H1 (cell line): ENCODE measurements at regions not wholly inside any gene's neighbourhood (a gene's known extent, or its start where the extent isn't known, plus 50 kb on each side); places are given as distances from the start of the nearest gene placed in this dataset.

Source experiments
- CTCF ChIA-PET: fragments of 300-600 bp; sonication (Branson Sonifier 250); formaldehyde crosslinking; loops from one replicate; lab custom pipeline; 2021; ENCODE audit not compliant: partially characterized antibody; lab: Charles Lee
- POLR2A ChIA-PET: fragments of 300-600 bp; sonication (Branson Sonifier 250); formaldehyde crosslinking; loops from one replicate; lab custom pipeline; 2021; ENCODE audit warnings: inconsistent platforms; ENCODE audit not compliant: partially characterized antibody; lab: Charles Lee
- DNase-seq, 2 experiments: peaks; one replicate each; pipeline versions ENCODE4 v3.0.0 to v3.0.0-alpha.2; 2010 to 2022; ENCODE audit warnings: low spot score in 2 of 2, low read depth in 1 of 2, mixed read lengths in 1 of 2
- FAIRE-seq: peaks from 2 replicates; lab custom pipeline; 2011; peaks lifted over from hg19 to GRCh38; lab: Jason Lieb, UNC
- H2AFZ ChIP-seq: 2 replicates; pipeline ENCODE4 v1.8.1; 2012; ENCODE audit warnings: low read length, inconsistent platforms
- H2AK5ac ChIP-seq: 2 replicates; pipeline ENCODE4 v1.6.1; 2013; ENCODE audit warnings: low read depth, low read length
- H2BK120ac ChIP-seq: replicated peaks from 2 replicates; pipeline ENCODE3; 2013; ENCODE audit warnings: low read depth, low read length, inconsistent platforms
- H2BK12ac ChIP-seq: 2 replicates; pipeline ENCODE4 v1.6.1; 2013; ENCODE audit warnings: low read depth, low read length
- H2BK15ac ChIP-seq: 2 replicates; pipeline ENCODE4 v1.6.1; 2013; ENCODE audit warnings: low read length
- H2BK20ac ChIP-seq: 2 replicates; pipeline ENCODE4 v1.6.1; 2013; ENCODE audit warnings: low read length
- H2BK5ac ChIP-seq: 2 replicates; pipeline ENCODE4 v1.6.1; 2013; ENCODE audit warnings: low read depth, low read length
- H3K14ac ChIP-seq: 2 replicates; pipeline ENCODE4 v1.6.1; 2013; ENCODE audit warnings: inconsistent platforms; ENCODE audit not compliant: insufficient read length
- H3K18ac ChIP-seq: 2 replicates; pipeline ENCODE4 v1.6.1; 2013; ENCODE audit warnings: low read length; ENCODE audit errors: extremely low read depth
- H3K23ac ChIP-seq: 2 replicates; pipeline ENCODE4 v1.6.1; 2013; ENCODE audit warnings: inconsistent platforms; ENCODE audit not compliant: insufficient read length
- H3K23me2 ChIP-seq: 2 replicates; pipeline ENCODE4 v1.6.1; 2013; ENCODE audit warnings: low read depth, low read length
- H3K27ac ChIP-seq: 2 replicates; pipeline ENCODE4 v1.6.1; 2011; ENCODE audit warnings: low read depth, low read length, inconsistent platforms
- H3K27me3 ChIP-seq, 4 experiments: replicated peaks in 1 of 4; 1 replicate in 1 of 4; 2 replicates in 3 of 4; pipeline versions ENCODE4 v1.6.1 to v1.8.1; 2011 to 2013; ENCODE audit warnings: low read length in 3 of 4, mild to moderate bottlenecking in 3 of 4, inconsistent platforms in 2 of 4, mixed read lengths in 2 of 4, moderate library complexity in 1 of 4; ENCODE audit not compliant: control insufficient read depth in 3 of 4, insufficient read depth in 3 of 4; ENCODE audit errors: extremely low read depth in 1 of 4
- H3K36me3 ChIP-seq, 4 experiments: 2 replicates each; pipeline versions ENCODE4 v1.6.1 to v1.8.1; 2011 to 2013; ENCODE audit warnings: mild to moderate bottlenecking in 4 of 4, low read length in 3 of 4, moderate library complexity in 2 of 4, control low read depth in 1 of 4, inconsistent platforms in 1 of 4; ENCODE audit not compliant: insufficient read depth in 4 of 4, control insufficient read depth in 2 of 4
- H3K4ac ChIP-seq: replicated peaks from 2 replicates; pipeline ENCODE3; 2013; ENCODE audit warnings: low read length, low read depth, mixed read lengths, inconsistent platforms; ENCODE audit not compliant: insufficient read length
- H3K4me1 ChIP-seq, 4 experiments: replicated peaks in 1 of 4; 1 replicate in 1 of 4; 2 replicates in 3 of 4; pipeline versions ENCODE4 v1.6.1 to v1.8.1; 2011 to 2013; ENCODE audit warnings: low read length in 3 of 4, inconsistent platforms in 2 of 4, mixed read lengths in 1 of 4; ENCODE audit not compliant: insufficient read depth in 4 of 4, control insufficient read depth in 3 of 4
- H3K4me2 ChIP-seq, 2 experiments: 2 replicates each; pipeline versions ENCODE4 v1.6.1 to v1.8.1; 2011 to 2013; ENCODE audit warnings: low read depth in 2 of 2, low read length in 2 of 2, control low read depth in 1 of 2, inconsistent platforms in 1 of 2, mild to moderate bottlenecking in 1 of 2; ENCODE audit not compliant: insufficient read depth in 1 of 2
- H3K4me3 ChIP-seq, 4 experiments: fragments of 200-600, 300-600 bp in 1 of 4; sonication (generic), shearing (Covaris generic), sonication (Bioruptor Twin) in 1 of 4; 2 replicates each; pipeline versions ENCODE4 v1.5.1 to v1.8.1; 2011 to 2016; ENCODE audit warnings: low read length in 4 of 4, low read depth in 3 of 4, control low read depth in 2 of 4, inconsistent platforms in 2 of 4, mild to moderate bottlenecking in 2 of 4, mixed read lengths in 1 of 4, moderate library complexity in 1 of 4; ENCODE audit not compliant: insufficient read depth in 2 of 4; ENCODE audit errors: extremely low read depth in 1 of 4
- H3K56ac ChIP-seq: replicated peaks from 2 replicates; pipeline ENCODE3; 2013; ENCODE audit warnings: low read depth, mild to moderate bottlenecking, mixed read lengths, low read length, inconsistent platforms; ENCODE audit not compliant: insufficient read length
- H3K79me1 ChIP-seq: 2 replicates; pipeline ENCODE4 v1.6.1; 2013; ENCODE audit warnings: low read depth, low read length, control low read depth
- H3K79me2 ChIP-seq, 2 experiments: 2 replicates each; pipeline versions ENCODE4 v1.6.1 to v1.8.1; 2012 to 2013; ENCODE audit warnings: low read length in 2 of 2, mild to moderate bottlenecking in 2 of 2, inconsistent platforms in 1 of 2; ENCODE audit not compliant: insufficient read depth in 2 of 2, control insufficient read depth in 1 of 2
- H3K9ac ChIP-seq, 4 experiments: replicated peaks in 1 of 4; 1 replicate in 1 of 4; 2 replicates in 3 of 4; pipeline versions ENCODE4 v1.6.1 to v1.8.1; 2011 to 2013; ENCODE audit warnings: low read depth in 3 of 4, low read length in 3 of 4, control low read depth in 2 of 4, mild to moderate bottlenecking in 2 of 4, moderate library complexity in 2 of 4, inconsistent platforms in 1 of 4; ENCODE audit errors: extremely low read depth in 1 of 4
- H3K9me3 ChIP-seq, 2 experiments: 2 replicates each; pipeline versions ENCODE4 v1.6.1 to v1.8.1; 2012 to 2013; ENCODE audit warnings: mild to moderate bottlenecking in 2 of 2, moderate library complexity in 2 of 2, control low read depth in 1 of 2, inconsistent platforms in 1 of 2, low read depth in 1 of 2, low read length in 1 of 2, mixed read lengths in 1 of 2; ENCODE audit not compliant: insufficient read depth in 2 of 2
- H4K20me1 ChIP-seq, 2 experiments: replicated peaks in 1 of 2; 2 replicates each; pipeline versions ENCODE3 to v1.8.1; 2011 to 2013; ENCODE audit warnings: inconsistent platforms in 2 of 2, low read length in 2 of 2, mild to moderate bottlenecking in 1 of 2; ENCODE audit not compliant: insufficient read depth in 2 of 2, control insufficient read depth in 1 of 2
- H4K5ac ChIP-seq: 2 replicates; pipeline ENCODE4 v1.6.1; 2013; ENCODE audit warnings: low read length, low read depth, mixed read lengths, inconsistent platforms; ENCODE audit not compliant: insufficient read length
- H4K8ac ChIP-seq: 2 replicates; pipeline ENCODE4 v1.8.0; 2013; ENCODE audit warnings: mild to moderate bottlenecking, moderate library complexity, low read length, inconsistent platforms; ENCODE audit not compliant: insufficient read depth; ENCODE audit errors: extremely low read depth
- H4K91ac ChIP-seq: replicated peaks from 2 replicates; pipeline ENCODE3; 2013; ENCODE audit warnings: low read length, mixed read lengths, inconsistent platforms; ENCODE audit not compliant: insufficient read length
- BRCA1 ChIP-seq: IDR thresholded peaks from 2 replicates; pipeline ENCODE4 v1.6.1; 2012; ENCODE audit warnings: low read depth, low read length, improper control_type of control experiment
- CTCF ChIP-seq, 3 experiments: IDR thresholded peaks; 1 replicate in 2 of 3; 2 replicates in 1 of 3; pipeline versions ENCODE4 v1.5.1 to v1.6.1; 2011; ENCODE audit warnings: low read length in 3 of 3, mild to moderate bottlenecking in 3 of 3, inconsistent platforms in 2 of 3, low read depth in 1 of 3, moderate library complexity in 1 of 3; ENCODE audit not compliant: insufficient read depth in 1 of 3; ENCODE audit errors: control extremely low read depth in 1 of 3
- E2F6 ChIP-seq: IDR thresholded peaks from 2 replicates; pipeline ENCODE4 v1.6.1; 2012; ENCODE audit warnings: inconsistent platforms
- EGR1 ChIP-seq: IDR thresholded peaks from 2 replicates; pipeline ENCODE4 v1.6.1; 2011; ENCODE audit warnings: low read depth, low read length, borderline replicate concordance
- EZH2 ChIP-seq: fragments of 200-600 bp; sonication (generic); IDR thresholded peaks from 2 replicates; pipeline ENCODE4 v1.7.1; 2012; ENCODE audit warnings: low read depth, mild to moderate bottlenecking, moderate library complexity, low read length, inconsistent platforms; ENCODE audit not compliant: severe bottlenecking
- GTF2F1 ChIP-seq: IDR thresholded peaks from 2 replicates; pipeline ENCODE4 v1.6.1; 2012; ENCODE audit warnings: low read depth, low read length, improper control_type of control experiment, borderline replicate concordance
- NRF1 ChIP-seq: IDR thresholded peaks from 2 replicates; pipeline ENCODE4 v1.6.1; 2011; ENCODE audit warnings: mild to moderate bottlenecking, low read depth, low read length, improper control_type of control experiment
- POU5F1 ChIP-seq: IDR thresholded peaks from 2 replicates; pipeline ENCODE4 v1.6.1; 2011; ENCODE audit warnings: low read depth, mild to moderate bottlenecking, low read length, moderate library complexity
- RAD21 ChIP-seq, 2 experiments: IDR thresholded peaks in 1 of 2; conservative IDR thresholded peaks in 1 of 2; 2 replicates each; pipeline ENCODE4 v1.6.1; 2011; ENCODE audit warnings: low read depth in 2 of 2, low read length in 2 of 2, improper control_type of control experiment in 1 of 2, inconsistent platforms in 1 of 2, mild to moderate bottlenecking in 1 of 2, moderate library complexity in 1 of 2
- SRF ChIP-seq: IDR thresholded peaks from 2 replicates; pipeline ENCODE4 v1.6.1; 2011; ENCODE audit warnings: mild to moderate bottlenecking, low read depth, low read length, moderate library complexity
- SUZ12 ChIP-seq: fragments of 200-600 bp; sonication (generic); IDR thresholded peaks from 2 replicates; pipeline ENCODE4 v1.6.1; 2012; ENCODE audit warnings: mild to moderate bottlenecking, inconsistent platforms, low read length, moderate library complexity, mixed read lengths
- WGBS, 2 experiments: shearing (Covaris generic) in 1 of 2; methylation state at CpG; one replicate each; pipeline versions ENCODE4 v1.1.6 to v1.1.7; 2013 to 2015; ENCODE audit warnings: low lambda C conversion rate in 2 of 2, mixed read lengths in 2 of 2, inconsistent platforms in 1 of 2, low coverage in 1 of 2, missing lambda C conversion rate in 1 of 2; ENCODE audit not compliant: insufficient replicate concordance in 2 of 2, insufficient coverage in 1 of 2, insufficient read length in 1 of 2; ENCODE audit errors: extremely low coverage in 1 of 2, missing lambda C conversion rate in 1 of 2; 5-methylcytosine and 5-hydroxymethylcytosine counted together

GRCh38 chr11:70745941-70746340 is 347.6 kb downstream of the CTTN start:
- FAIRE-seq (no peak), DNase-seq (no peak)
- H4K8ac ChIP-seq, result no peak overlapping the region
- ChIA-PET CTCF (interaction anchor here (1.1 kb wide), 1 partner anchor 10 kb away, joined by 4 read pairs; no protein-coding TSS in a partner anchor), POLR2A (no interaction called here)
- no peak overlapping the region for H4K91ac ChIP-seq
- H3K9me3 ChIP-seq, result peaks cover 8 to 10% of the 10 kb centered on the region in 2 experiments
- H2BK20ac ChIP-seq, result no peak overlapping the region
- H3K36me3 ChIP-seq, result no peaks in the 10 kb centered on the region
- H3K79me2 ChIP-seq, result no peaks in the 10 kb centered on the region
- H4K5ac ChIP-seq, result no peak overlapping the region
- 0 out of 2 replicates have a peak overlapping the region, but pooled peaks have one; percentile 19 for H2AK5ac ChIP-seq
- H3K4me2 ChIP-seq, result no peak overlapping the region
- no peak overlapping the region for H2AFZ ChIP-seq
- H3K14ac ChIP-seq, result no peak overlapping the region
- no peak overlapping the region for H2BK120ac ChIP-seq
- H3K18ac ChIP-seq, result no peak overlapping the region
- peaks cover 3% of the 10 kb centered on the region; the same call in 1 of the 2 replicates for H3K23me2 ChIP-seq
- H3K23ac ChIP-seq, result no peak overlapping the region
- H3K4me3 ChIP-seq, result no peak overlapping the region
- H3K79me1 ChIP-seq, result peaks cover 8% of the 10 kb centered on the region
- H3K9ac ChIP-seq, result no peak overlapping the region
- H2BK12ac ChIP-seq, result no peak overlapping the region
- H2BK15ac ChIP-seq, result no peak overlapping the region
- no peak overlapping the region for H3K56ac ChIP-seq
- no peak overlapping the region for H3K4ac ChIP-seq
- WGBS, 2 experiments, result 84% methylated on average over 6 of the region's 8 CpGs; no CpG with 5 or more reads in 1 of the 2 experiments
- H4K20me1 ChIP-seq, result peaks cover 0 to 3% of the 10 kb centered on the region in 2 experiments
- H3K4me1 ChIP-seq, result peaks cover 10 to 27% (median 18%) of the 10 kb centered on the region in 4 experiments
- no peak overlapping the region for H2BK5ac ChIP-seq
- no peaks in the 10 kb centered on the region for H3K27me3 ChIP-seq
- H3K27ac ChIP-seq, result no peak overlapping the region
- TF ChIP-seq NRF1 (no peak), CTCF (IDR thresholded peaks at IDR 0.05; ENCODE audit: control extremely low read depth in 1 of 3, insufficient read depth in 1 of 3, low read depth in 1 of 3, low read length in 3 of 3) (no peak), BRCA1 (no peak), POU5F1 (no peak), RAD21 (IDR thresholded peaks at IDR 0.05 in 1 of 2, conservative IDR thresholded peaks at IDR 0.05 in 1 of 2; ENCODE audit: low read depth in 2 of 2, low read length in 2 of 2) (no peak), EZH2 (no peak), EGR1 (no peak), SUZ12 (no peak), GTF2F1 (no peak), E2F6 (no peak), SRF (no peak)
